ENCODE measurements at regions not wholly inside any gene's neighbourhood (a gene's known extent, or its start where the extent isn't known, plus 50 kb on each side); places are given as distances from the start of the nearest gene placed in this dataset.

DNA sequence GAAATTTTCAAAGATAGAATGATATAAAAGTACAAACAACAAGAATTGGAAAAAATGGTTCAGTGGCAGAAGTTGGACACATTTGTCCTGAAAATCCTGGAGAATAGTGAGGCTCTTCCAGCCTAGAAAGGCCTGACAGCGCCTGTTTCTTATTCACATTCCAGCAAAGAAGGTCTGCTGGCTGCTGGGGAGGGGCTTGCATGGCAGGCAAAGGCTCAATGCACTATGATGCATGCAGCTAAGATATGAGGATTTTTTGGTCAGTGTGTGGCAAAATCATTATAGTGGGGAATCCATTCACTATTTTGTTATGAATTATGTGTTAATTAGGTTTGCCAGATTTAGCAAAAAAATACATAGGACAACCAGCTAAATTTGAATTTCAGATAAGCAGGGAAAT, 243.9 kb upstream of the SLC30A5 start:
- Histone ChIP-seq H4K20me1 (replicated peaks; ENCODE audit: control insufficient read depth, insufficient read depth, low read length) (no peaks in the 10 kb centered on the region), H3K27me3 (ENCODE audit: control insufficient read depth in 2 of 2, insufficient read depth in 2 of 2, low read length in 2 of 2) (no peaks in the 10 kb centered on the region; a peak in 1 of 5 replicates), H3K9ac (ENCODE audit: insufficient read depth in 1 of 2, low read depth in 2 of 2, low read length in 2 of 2) (no peak overlapping the region), H3K79me2 (ENCODE audit: control insufficient read depth, insufficient read depth, low read length) (no peaks in the 10 kb centered on the region), H3K4me3 (no peak overlapping the region), H3K27ac (ENCODE audit: extremely low read depth, low read depth, low read length) (no peak overlapping the region), H3K36me3 (ENCODE audit: control insufficient read depth, insufficient read depth, low read length) (no peaks in the 10 kb centered on the region), H3K4me1 (replicated peaks in 1 of 2; ENCODE audit: control insufficient read depth in 2 of 2, insufficient read depth in 2 of 2, low read length in 2 of 2) (no peaks in the 10 kb centered on the region), H2AFZ (ENCODE audit: low read depth, low read length) (no peak overlapping the region), H3K9me3 (replicated peaks; ENCODE audit: control insufficient read depth, insufficient read depth, low read depth, low read length) (no peaks in the 10 kb centered on the region), H3K4me2 (ENCODE audit: insufficient read depth, low read length) (no peak overlapping the region), H3K9me1 (ENCODE audit: control insufficient read depth, insufficient read depth, low read length) (no peaks in the 10 kb centered on the region)
- in situ Hi-C loops (cut with MboI) = no loop called here
- no peak for ATAC-seq
- no TSS peak for BruUV-seq (replicated peaks)
- no peak for TF ChIP-seq POLR2AphosphoS2 (IDR thresholded peaks at IDR 0.05; ENCODE audit: low read length)
- TF ChIP-seq CXXC5 (CRISPR knock-in tag; IDR thresholded peaks at IDR 0.05) = no peak
- TF ChIP-seq, protein P1, sequence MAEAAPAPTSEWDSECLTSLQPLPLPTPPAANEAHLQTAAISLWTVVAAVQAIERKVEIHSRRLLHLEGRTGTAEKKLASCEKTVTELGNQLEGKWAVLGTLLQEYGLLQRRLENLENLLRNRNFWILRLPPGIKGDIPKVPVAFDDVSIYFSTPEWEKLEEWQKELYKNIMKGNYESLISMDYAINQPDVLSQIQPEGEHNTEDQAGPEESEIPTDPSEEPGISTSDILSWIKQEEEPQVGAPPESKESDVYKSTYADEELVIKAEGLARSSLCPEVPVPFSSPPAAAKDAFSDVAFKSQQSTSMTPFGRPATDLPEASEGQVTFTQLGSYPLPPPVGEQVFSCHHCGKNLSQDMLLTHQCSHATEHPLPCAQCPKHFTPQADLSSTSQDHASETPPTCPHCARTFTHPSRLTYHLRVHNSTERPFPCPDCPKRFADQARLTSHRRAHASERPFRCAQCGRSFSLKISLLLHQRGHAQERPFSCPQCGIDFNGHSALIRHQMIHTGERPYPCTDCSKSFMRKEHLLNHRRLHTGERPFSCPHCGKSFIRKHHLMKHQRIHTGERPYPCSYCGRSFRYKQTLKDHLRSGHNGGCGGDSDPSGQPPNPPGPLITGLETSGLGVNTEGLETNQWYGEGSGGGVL (CRISPR knock-in tag; IDR thresholded peaks at IDR 0.05) = no peak
- POLR2A ChIA-PET = no interaction called here
- no peak for DNase-seq (ENCODE audit: extremely low read depth in 1 of 4, low spot score in 3 of 4)
- intact Hi-C loops (cut with micrococcal nuclease) = no loop called here
- FAIRE-seq = no peak
- 0% methylated on average over 1 of the region's 1 CpG for WGBS (ENCODE audit: insufficient coverage, low coverage, missing lambda C conversion rate)
- CTCF ChIA-PET (ENCODE audit: low intra/inter-chr PET ratio) = no interaction called here

DNA sequence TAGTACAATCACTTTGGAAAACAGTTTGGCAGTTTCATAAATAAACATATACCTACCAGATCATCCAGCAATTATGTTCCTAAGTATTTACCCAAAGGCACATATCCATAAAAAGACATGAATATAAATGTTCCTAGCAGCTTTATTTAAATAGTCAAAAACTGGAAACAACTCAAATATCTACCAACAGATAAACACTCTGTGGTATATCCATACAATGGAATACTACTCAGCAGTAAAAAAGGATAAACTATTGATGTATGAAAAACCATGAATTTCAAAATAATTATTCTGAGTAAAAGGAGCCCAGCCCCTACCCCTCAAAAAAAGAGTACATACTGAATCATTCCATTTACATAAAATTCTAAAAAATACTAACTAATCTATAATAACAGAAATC, 232.7 kb upstream of the SLC30A5 start:
- TF ChIP-seq EGR1 (conservative IDR thresholded peaks at IDR 0.05) = no peak
- TF ChIP-seq ZNF146 (CRISPR knock-in tag; IDR thresholded peaks at IDR 0.05; ENCODE audit: unreplicated experiment) = peak; percentile 35
- Histone ChIP-seq H3K9me1 (ENCODE audit: control insufficient read depth, insufficient read depth, low read length) (no peaks in the 10 kb centered on the region), H2AFZ (ENCODE audit: low read depth, low read length) (no peak overlapping the region), H3K27me3 (ENCODE audit: control insufficient read depth in 2 of 2, insufficient read depth in 2 of 2, low read length in 2 of 2) (peaks cover 0 to 5% of the 10 kb centered on the region in 2 experiments; a peak in 1 of 5 replicates), H3K27ac (ENCODE audit: extremely low read depth, low read depth, low read length) (no peak overlapping the region), H3K4me3 (no peak overlapping the region), H3K9ac (ENCODE audit: insufficient read depth in 1 of 2, low read depth in 2 of 2, low read length in 2 of 2) (no peak overlapping the region), H3K79me2 (ENCODE audit: control insufficient read depth, insufficient read depth, low read length) (no peaks in the 10 kb centered on the region), H4K20me1 (replicated peaks; ENCODE audit: control insufficient read depth, insufficient read depth, low read length) (no peaks in the 10 kb centered on the region), H3K9me3 (replicated peaks; ENCODE audit: control insufficient read depth, insufficient read depth, low read depth, low read length) (no peaks in the 10 kb centered on the region), H3K4me2 (ENCODE audit: insufficient read depth, low read length) (no peak overlapping the region), H3K36me3 (ENCODE audit: control insufficient read depth, insufficient read depth, low read length) (no peaks in the 10 kb centered on the region), H3K4me1 (replicated peaks in 1 of 2; ENCODE audit: control insufficient read depth in 2 of 2, insufficient read depth in 2 of 2, low read length in 2 of 2) (no peaks in the 10 kb centered on the region)
- POLR2A ChIA-PET = no interaction called here
- DNase-seq (ENCODE audit: extremely low read depth in 1 of 4, low spot score in 3 of 4) (no peak), ATAC-seq (no peak), FAIRE-seq (no peak)
- in situ Hi-C loops (cut with MboI) = no loop called here
- no TSS peak for BruUV-seq (replicated peaks)
- intact Hi-C loops (cut with micrococcal nuclease) = no loop called here
- CTCF ChIA-PET (ENCODE audit: low intra/inter-chr PET ratio) = no interaction called here

All from K562 (cell line).